T47D (cell line): ENCODE measurements at regions not wholly inside any gene's neighbourhood (a gene's known extent, or its start where the extent isn't known, plus 50 kb on each side); places are given as distances from the start of the nearest gene placed in this dataset.

Experiments used
- DNase-seq, 2 experiments: peaks; one replicate each; pipeline versions ENCODE4 v3.0.0 to v3.0.0-alpha.2; 2011 to 2012; ENCODE audit warnings: low read depth in 1 of 2, low spot score in 1 of 2
- JUND ChIP-seq: IDR thresholded peaks from 2 replicates; pipeline ENCODE4 v1.6.1; 2012; ENCODE audit warnings: low read depth
- in situ Hi-C: cut with HindIII; loops from 2 replicates; pipeline ENCODE4 v1.10.0; 2016; ENCODE audit warnings: low sequenced_read_pairs, low pct_unique_long_range_greater_than_20kb

GRCh38 chr6:164911873-164912580 lies 397.4 kb downstream of the C6orf118 start:
- no peak for DNase-seq
- no peak for TF ChIP-seq JUND
- in situ Hi-C loops, result no loop called here

DNA sequence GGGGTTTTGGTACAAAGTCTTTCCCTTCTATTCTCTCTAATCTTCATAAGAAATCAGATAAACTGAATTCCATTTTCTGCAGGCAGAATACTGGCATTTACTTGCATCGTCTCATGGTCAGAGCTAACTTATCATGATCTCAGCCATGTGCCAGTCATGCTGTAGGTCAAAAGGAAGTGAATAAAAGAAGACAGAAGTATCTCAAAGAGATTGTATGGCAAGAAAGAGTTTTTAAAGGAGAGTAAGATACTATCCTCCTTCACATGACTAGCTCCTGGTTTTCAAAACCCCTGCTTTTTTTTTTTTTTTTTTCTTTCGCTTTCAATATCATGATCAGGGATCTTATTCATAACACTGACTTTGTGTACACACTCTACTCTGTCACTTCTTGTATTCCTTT lies 398.3 kb downstream of the C6orf118 start:
- no peak for TF ChIP-seq JUND
- no peak for DNase-seq
- in situ Hi-C loops, result no loop called here

GRCh38 chr6:164906766-164907165 lies 402.6 kb downstream of the C6orf118 start:
- no peak for DNase-seq
- TF ChIP-seq JUND, result no peak
- in situ Hi-C loops, result no loop called here

- no peak for TF ChIP-seq JUND
- in situ Hi-C loops, result no loop called here
- DNase-seq, result no peak
Measured at GRCh38 chr6:164905311-164905710, 404.1 kb downstream of the C6orf118 start.

- in situ Hi-C loops, result no loop called here
- no peak for DNase-seq
- TF ChIP-seq JUND, result no peak
Measured at GRCh38 chr6:164898412-164898811, 411.0 kb downstream of the C6orf118 start.

DNA sequence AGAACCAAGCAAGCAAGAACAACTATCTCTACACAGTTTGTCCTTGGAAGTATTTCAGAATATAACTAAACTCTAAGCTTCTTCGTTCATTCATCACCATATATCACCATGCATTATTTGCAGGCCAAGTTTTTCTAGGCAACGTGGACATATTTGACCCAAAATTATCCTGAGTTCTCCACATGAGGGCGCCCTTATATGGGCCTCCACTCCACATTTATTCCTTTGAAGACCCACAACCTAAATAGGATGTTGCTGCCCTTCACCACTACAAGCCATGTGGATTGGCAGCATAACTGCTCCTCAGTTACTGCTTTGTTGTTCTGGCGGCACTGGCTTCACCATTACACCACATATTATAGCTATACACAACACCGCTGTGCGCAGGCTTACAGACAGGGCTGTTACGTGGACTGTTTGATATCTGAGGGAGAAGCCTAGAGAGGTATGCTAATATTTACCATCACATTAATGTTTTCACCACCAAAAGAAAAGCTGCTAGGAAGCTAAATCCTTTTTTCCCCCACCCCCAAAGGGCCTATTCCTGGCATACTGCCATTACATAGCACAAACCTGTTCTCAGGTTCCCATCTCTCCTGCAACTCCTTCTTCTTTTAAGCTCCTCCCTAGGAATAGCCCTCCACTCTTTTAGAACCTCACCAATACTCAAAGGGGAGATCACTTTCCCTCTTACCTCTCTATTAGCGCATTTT lies 411.7 kb downstream of the C6orf118 start:
- no peak for TF ChIP-seq JUND
- in situ Hi-C loops, result no loop called here
- DNase-seq, result no peak

DNA sequence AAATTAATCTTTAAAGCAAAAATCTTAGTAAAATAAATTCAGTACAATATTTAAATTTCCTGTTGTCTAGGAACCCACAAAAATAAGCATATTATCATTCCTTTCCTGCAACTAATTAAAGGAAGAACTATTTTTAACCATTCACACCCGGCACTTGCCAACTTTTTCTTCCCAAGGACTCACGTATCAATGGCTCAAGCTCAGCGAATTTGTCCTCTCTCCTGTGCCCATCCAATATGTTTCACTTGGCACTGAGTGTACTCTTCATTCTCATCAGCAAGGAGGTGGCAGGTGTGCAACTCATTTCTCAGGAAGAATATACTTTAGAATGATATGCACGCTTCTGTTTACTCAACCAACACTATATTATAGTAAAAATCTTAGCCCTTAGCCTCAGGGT lies 419.4 kb downstream of the C6orf118 start:
- no peak for TF ChIP-seq JUND
- in situ Hi-C loops, result no loop called here
- DNase-seq, result no peak

DNA sequence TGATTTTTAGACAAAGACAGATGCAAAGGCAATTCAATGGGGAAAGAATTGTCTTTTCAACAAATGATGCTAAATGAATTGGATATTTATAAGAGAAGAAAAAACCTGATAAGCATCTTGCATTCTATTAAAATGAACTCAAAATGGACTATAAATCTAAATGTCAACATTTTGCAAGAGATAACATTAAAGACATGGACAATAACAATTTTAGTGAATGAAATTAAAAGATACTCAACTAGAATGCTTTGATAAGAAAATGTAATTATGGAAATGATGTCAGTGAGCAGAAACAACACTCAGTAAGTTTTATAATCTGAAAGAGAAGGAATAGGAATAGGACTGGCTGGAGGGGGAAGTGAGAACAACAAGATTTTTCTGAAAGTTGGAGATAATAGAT lies 421.7 kb downstream of the C6orf118 start:
- no peak for TF ChIP-seq JUND
- in situ Hi-C loops, result no loop called here
- no peak for DNase-seq

DNA sequence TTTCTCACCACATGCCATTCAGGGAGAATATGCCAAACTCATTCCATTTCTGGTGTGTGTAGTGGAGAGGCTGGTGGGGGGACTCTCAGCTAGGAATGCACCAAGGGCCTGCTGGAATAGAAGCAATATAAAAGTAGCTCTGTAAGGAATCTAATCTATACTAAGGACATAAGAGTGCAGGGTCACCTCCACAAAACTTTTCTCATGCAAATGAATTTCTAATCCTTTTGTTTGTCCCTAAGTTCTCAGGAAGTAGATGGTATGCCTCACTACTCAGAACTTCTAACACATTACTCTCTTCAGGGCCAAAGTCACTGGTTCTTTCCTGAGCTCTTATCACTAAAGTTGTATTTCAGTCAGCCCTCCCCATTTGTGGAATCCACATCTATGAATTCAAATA lies 427.2 kb downstream of the C6orf118 start:
- in situ Hi-C loops, result no loop called here

GRCh38 chr6:164871783-164872182 lies 437.6 kb downstream of the C6orf118 start:
- no peak for DNase-seq
- no peak for TF ChIP-seq JUND
- in situ Hi-C loops, result no loop called here

More for the DNA sequence above, 427.2 kb downstream of the C6orf118 start:
- DNase-seq, result no peak
- no peak for TF ChIP-seq JUND

DNA sequence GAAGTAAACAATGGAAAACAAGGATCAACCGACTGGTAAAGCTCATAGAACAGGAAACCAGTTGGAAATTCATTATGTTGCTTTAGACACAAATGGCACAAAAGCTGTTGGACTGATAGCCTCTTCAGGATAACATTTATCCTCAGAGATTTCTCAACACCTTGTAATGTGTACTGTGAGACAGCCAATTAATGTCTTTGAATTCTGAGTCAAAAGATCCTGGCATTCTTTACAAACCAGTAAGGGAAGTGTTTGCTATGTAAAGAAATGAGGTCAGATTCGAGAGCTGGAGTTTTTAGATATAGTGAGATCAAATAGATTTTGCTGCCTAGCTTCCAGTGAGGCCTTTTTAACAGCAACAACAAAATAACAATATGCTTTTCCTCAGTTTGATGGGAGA lies 439.2 kb downstream of the C6orf118 start:
- TF ChIP-seq JUND, result no peak
- in situ Hi-C loops, result no loop called here
- DNase-seq, result no peak

DNA sequence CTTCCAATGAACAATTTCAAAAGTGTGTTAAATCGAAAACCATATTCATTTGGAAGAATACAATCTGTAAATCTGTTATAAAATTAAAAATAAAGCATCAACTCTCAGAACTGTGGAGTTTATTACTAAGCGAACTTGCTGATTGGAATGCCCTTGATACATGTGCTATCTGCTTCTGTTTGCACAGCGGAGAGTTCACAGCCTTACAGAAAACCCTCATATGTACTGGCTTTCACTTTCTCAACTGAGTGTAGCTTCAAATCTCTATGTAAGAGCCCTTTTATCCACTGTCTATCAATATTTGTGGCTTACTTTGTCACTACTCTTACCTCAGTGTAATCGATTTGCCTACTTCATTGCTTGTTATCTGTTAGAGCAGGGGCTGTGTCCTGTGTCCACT lies 447.4 kb downstream of the C6orf118 start:
- no peak for DNase-seq
- no peak for TF ChIP-seq JUND
- in situ Hi-C loops, result no loop called here

DNA sequence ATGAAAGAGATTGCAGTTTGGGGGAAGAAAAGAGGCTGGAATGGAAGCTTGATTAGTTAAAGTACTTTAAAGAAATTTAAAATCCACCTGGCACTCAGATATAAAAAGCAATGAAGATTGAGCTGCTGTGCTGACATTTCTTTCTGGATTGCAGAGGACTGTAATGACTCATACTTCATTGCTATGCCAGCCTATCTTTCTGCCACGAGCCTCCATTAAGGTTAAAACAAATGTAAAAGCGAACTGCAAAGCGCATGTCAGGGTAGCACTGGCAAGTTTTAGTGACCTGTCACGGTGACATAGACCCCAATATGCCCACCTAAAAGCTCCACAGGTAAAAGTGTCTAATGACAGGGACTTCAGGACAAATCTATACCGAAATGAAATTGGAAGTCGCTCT lies 449.6 kb downstream of the C6orf118 start:
- in situ Hi-C loops, result no loop called here
- TF ChIP-seq JUND, result no peak
- DNase-seq, result no peak

GRCh38 chr6:164856138-164856537 lies 453.3 kb downstream of the C6orf118 start:
- in situ Hi-C loops, result no loop called here
- DNase-seq, result peak in 1 of 2 experiments; percentile 11
- TF ChIP-seq JUND, result no peak
